ENCODE measurements at regions not wholly inside any gene's neighbourhood (a gene's known extent, or its start where the extent isn't known, plus 50 kb on each side); places are given as distances from the start of the nearest gene placed in this dataset.

- BruUV-seq (replicated peaks), result no TSS peak
- Mint-ChIP-seq H3K27ac (ENCODE audit: unreplicated experiment) (no peak overlapping the region), H3K36me3 (ENCODE audit: insufficient read depth, unreplicated experiment) (no peaks in the 10 kb centered on the region), H3K9me3 (ENCODE audit: unreplicated experiment) (no peaks in the 10 kb centered on the region), H3K4me1 (ENCODE audit: low read depth, unreplicated experiment) (peaks cover 6% of the 10 kb centered on the region), H3K27me3 (ENCODE audit: insufficient read depth, unreplicated experiment) (no peaks in the 10 kb centered on the region), H3K4me3 (ENCODE audit: unreplicated experiment) (no peak overlapping the region)
- DNase-seq, result peak; percentile 49
- intact Hi-C loops (cut with micrococcal nuclease; ENCODE audit: unreplicated experiment), result loop anchor here (5.0 kb wide), 1 partner anchor 58 kb away; no protein-coding TSS in a partner anchor
- H3K9me3 ChIP-seq, result no peaks in the 10 kb centered on the region
- TF ChIP-seq, protein P1, sequence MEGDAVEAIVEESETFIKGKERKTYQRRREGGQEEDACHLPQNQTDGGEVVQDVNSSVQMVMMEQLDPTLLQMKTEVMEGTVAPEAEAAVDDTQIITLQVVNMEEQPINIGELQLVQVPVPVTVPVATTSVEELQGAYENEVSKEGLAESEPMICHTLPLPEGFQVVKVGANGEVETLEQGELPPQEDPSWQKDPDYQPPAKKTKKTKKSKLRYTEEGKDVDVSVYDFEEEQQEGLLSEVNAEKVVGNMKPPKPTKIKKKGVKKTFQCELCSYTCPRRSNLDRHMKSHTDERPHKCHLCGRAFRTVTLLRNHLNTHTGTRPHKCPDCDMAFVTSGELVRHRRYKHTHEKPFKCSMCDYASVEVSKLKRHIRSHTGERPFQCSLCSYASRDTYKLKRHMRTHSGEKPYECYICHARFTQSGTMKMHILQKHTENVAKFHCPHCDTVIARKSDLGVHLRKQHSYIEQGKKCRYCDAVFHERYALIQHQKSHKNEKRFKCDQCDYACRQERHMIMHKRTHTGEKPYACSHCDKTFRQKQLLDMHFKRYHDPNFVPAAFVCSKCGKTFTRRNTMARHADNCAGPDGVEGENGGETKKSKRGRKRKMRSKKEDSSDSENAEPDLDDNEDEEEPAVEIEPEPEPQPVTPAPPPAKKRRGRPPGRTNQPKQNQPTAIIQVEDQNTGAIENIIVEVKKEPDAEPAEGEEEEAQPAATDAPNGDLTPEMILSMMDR (IDR thresholded peaks at IDR 0.05; ENCODE audit: insufficient read depth in 1 of 2, low read depth in 1 of 2, low read length in 1 of 2, severe bottlenecking in 1 of 2, unreplicated experiment in 1 of 2), result no peak
- no peaks in the 10 kb centered on the region for H3K27me3 ChIP-seq (replicated peaks; ENCODE audit: control insufficient read depth, insufficient read depth, low read length)
- no peaks in the 10 kb centered on the region for H3K36me3 ChIP-seq (ENCODE audit: control insufficient read depth, insufficient read depth, low read length)
- ChIA-PET POLR2A (no interaction called here), CTCF (interaction anchor here (1.3 kb wide), 1 partner anchor 99 kb away, joined by 3 read pairs; no protein-coding TSS in a partner anchor)
- no peak overlapping the region for H3K4me3 ChIP-seq (ENCODE audit: low read depth, low read length)
- H3K4me1 ChIP-seq, result peaks cover 3% of the 10 kb centered on the region; the same call in 1 of the 2 replicates
Observed at GRCh38 chr14:36454599-36455240, 65.3 kb downstream of the NKX2-1 start.

DNA sequence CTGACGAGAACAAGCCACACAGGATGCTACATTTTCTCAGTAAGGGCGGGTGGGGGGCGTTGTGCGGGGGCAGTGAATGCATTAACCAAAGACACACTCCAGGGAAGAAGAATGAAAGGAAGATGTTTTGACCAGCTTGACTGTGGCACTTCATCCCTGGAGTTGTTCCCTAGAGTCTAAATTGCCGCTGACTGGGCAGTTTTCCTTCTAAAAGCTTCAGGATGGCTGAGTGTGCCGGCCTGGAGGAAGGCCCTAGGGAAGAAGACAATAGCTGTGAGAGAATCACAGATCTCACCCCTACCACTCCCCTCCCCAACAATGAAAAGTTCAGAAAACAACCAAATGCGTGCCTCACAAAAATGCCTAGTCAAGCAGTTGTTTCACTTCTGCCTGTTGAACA lies 67.2 kb downstream of the NKX2-1 start:
- Mint-ChIP-seq H3K4me1 (ENCODE audit: low read depth, unreplicated experiment) (peaks cover 6% of the 10 kb centered on the region), H3K4me3 (ENCODE audit: unreplicated experiment) (no peak overlapping the region), H3K27ac (ENCODE audit: unreplicated experiment) (no peak overlapping the region), H3K27me3 (ENCODE audit: insufficient read depth, unreplicated experiment) (no peaks in the 10 kb centered on the region), H3K9me3 (ENCODE audit: unreplicated experiment) (no peaks in the 10 kb centered on the region), H3K36me3 (ENCODE audit: insufficient read depth, unreplicated experiment) (no peaks in the 10 kb centered on the region)
- Histone ChIP-seq H3K9me3 (no peaks in the 10 kb centered on the region), H3K4me3 (ENCODE audit: low read depth, low read length) (no peak overlapping the region), H3K4me1 (peaks cover 3% of the 10 kb centered on the region; the same call in 1 of the 2 replicates), H3K36me3 (ENCODE audit: control insufficient read depth, insufficient read depth, low read length) (no peaks in the 10 kb centered on the region), H3K27me3 (replicated peaks; ENCODE audit: control insufficient read depth, insufficient read depth, low read length) (no peaks in the 10 kb centered on the region)
- DNase-seq, result no peak
- POLR2A ChIA-PET, result no interaction called here
- CTCF ChIA-PET, result no interaction called here
- BruUV-seq (replicated peaks), result no TSS peak
- intact Hi-C loops (cut with micrococcal nuclease; ENCODE audit: unreplicated experiment), result loop anchor here (5.0 kb wide), 1 partner anchor 59 kb away; no protein-coding TSS in a partner anchor
- TF ChIP-seq, protein P1 (IDR thresholded peaks at IDR 0.05; ENCODE audit: insufficient read depth in 1 of 2, low read depth in 1 of 2, low read length in 1 of 2, severe bottlenecking in 1 of 2, unreplicated experiment in 1 of 2), result no peak

DNA sequence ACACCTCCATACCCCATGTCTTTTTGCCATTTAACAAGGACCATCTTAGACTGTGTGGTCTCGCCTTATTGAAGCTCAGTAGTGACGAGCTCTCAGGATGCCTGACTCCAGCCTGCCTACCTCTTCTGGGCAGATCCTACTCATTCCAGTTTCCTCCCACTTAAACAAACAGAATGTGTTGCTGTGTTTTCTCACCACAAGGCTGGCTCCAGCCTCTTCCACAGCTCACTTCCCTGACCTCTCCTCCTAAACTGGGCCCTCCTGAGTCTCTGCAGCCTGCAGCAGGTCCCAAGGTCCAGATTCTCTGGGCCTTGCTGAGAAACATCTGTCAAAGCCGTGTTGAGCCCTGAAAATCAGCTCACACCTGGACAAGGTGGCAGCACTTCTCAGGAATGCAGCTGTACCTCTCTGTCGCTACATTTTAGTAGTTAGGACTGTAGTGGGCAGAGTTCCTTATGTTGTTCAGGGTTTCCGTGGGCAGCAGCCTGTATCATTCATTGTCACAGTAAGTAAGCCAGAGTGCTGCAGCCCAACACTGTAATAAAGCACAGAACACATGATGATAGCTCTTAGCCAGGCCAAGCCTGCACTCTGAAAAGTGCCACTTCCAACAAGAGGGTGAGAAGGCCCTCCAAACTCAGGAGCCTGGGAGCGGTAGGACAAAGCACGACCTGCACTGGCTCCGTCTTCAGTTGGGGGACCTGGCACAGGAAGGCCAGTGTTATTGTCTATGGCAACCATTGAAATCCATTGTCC lies 68.5 kb downstream of the NKX2-1 start:
- DNase-seq, result no peak
- Mint-ChIP-seq H3K36me3 (ENCODE audit: insufficient read depth, unreplicated experiment) (no peaks in the 10 kb centered on the region), H3K4me3 (ENCODE audit: unreplicated experiment) (no peak overlapping the region), H3K27me3 (ENCODE audit: insufficient read depth, unreplicated experiment) (no peaks in the 10 kb centered on the region), H3K9me3 (ENCODE audit: unreplicated experiment) (no peaks in the 10 kb centered on the region), H3K4me1 (ENCODE audit: low read depth, unreplicated experiment) (peaks cover 6% of the 10 kb centered on the region), H3K27ac (ENCODE audit: unreplicated experiment) (no peak overlapping the region)
- intact Hi-C loops (cut with micrococcal nuclease; ENCODE audit: unreplicated experiment), result loop anchor here (5.0 kb wide), 1 partner anchor 61 kb away; no protein-coding TSS in a partner anchor
- Histone ChIP-seq H3K9me3 (no peaks in the 10 kb centered on the region), H3K4me3 (ENCODE audit: low read depth, low read length) (no peak overlapping the region), H3K27me3 (replicated peaks; ENCODE audit: control insufficient read depth, insufficient read depth, low read length) (no peaks in the 10 kb centered on the region), H3K36me3 (ENCODE audit: control insufficient read depth, insufficient read depth, low read length) (no peaks in the 10 kb centered on the region), H3K4me1 (peaks cover 3% of the 10 kb centered on the region; the same call in 1 of the 2 replicates)
- TF ChIP-seq, protein P1 (IDR thresholded peaks at IDR 0.05; ENCODE audit: insufficient read depth in 1 of 2, low read depth in 1 of 2, low read length in 1 of 2, severe bottlenecking in 1 of 2, unreplicated experiment in 1 of 2), result no peak
- CTCF ChIA-PET, result interaction anchor here (0.6 to 1.9 kb wide), 3 partner anchors 13 to 153 kb away, joined by 3 to 9 read pairs (median 4); no protein-coding TSS in a partner anchor
- BruUV-seq (replicated peaks), result no TSS peak
- POLR2A ChIA-PET, result no interaction called here

All from Caco-2 (cell line).